Hematopoietic multipotent progenitor cell treated with erythropoietin and hydrocortisone succinate and interleukin-3 and kit ligand, for 4 days (in vitro differentiated cells): ENCODE measurements at regions not wholly inside any gene's neighbourhood (a gene's known extent, or its start where the extent isn't known, plus 50 kb on each side); places are given as distances from the start of the nearest gene placed in this dataset.

Experiments
- DNase-seq: peaks from one replicate; pipeline ENCODE4 v3.0.0-alpha.2; 2015

- DNase-seq, result peak; percentile 58
Measured at GRCh38 chr3:117322866-117323265, 613.3 kb downstream of the TUSC7 start.

GRCh38 chr3:117346901-117347300 is 637.3 kb downstream of the TUSC7 start:
- DNase-seq, result peak; percentile 16

- DNase-seq, result no peak
Measured at GRCh38 chr3:117348884-117349283, 639.3 kb downstream of the TUSC7 start.

- DNase-seq, result no peak
Measured at GRCh38 chr3:117349566-117349965, 640.0 kb downstream of the TUSC7 start.

GRCh38 chr3:117350371-117350770 is 640.8 kb downstream of the TUSC7 start:
- DNase-seq, result no peak

GRCh38 chr3:117355566-117355965 is 646.0 kb downstream of the TUSC7 start:
- DNase-seq, result peak; percentile 47

GRCh38 chr3:117356091-117356705 is 646.6 kb downstream of the TUSC7 start:
- no peak for DNase-seq

- no peak for DNase-seq
Measured at GRCh38 chr3:117358717-117359314, 649.2 kb downstream of the TUSC7 start.

GRCh38 chr3:117366574-117366973 is 657.0 kb downstream of the TUSC7 start:
- no peak for DNase-seq

- DNase-seq, result no peak
Measured at GRCh38 chr3:117367861-117368260, 658.3 kb downstream of the TUSC7 start.

GRCh38 chr3:117380631-117381030 is 671.1 kb downstream of the TUSC7 start:
- DNase-seq, result no peak

GRCh38 chr3:117393119-117393518 is 683.5 kb downstream of the TUSC7 start:
- no peak for DNase-seq

GRCh38 chr3:117398141-117398899 is 688.7 kb downstream of the TUSC7 start:
- DNase-seq, result no peak

- no peak for DNase-seq
Measured at GRCh38 chr3:117399311-117400078, 689.9 kb downstream of the TUSC7 start.

GRCh38 chr3:117400303-117400702 is 690.7 kb downstream of the TUSC7 start:
- DNase-seq, result no peak

- no peak for DNase-seq
Measured at GRCh38 chr3:117404141-117404540, 694.6 kb downstream of the TUSC7 start.

GRCh38 chr3:117404730-117405129 is 695.2 kb downstream of the TUSC7 start:
- DNase-seq, result no peak

- DNase-seq, result no peak
Measured at GRCh38 chr3:117405359-117405758, 695.8 kb downstream of the TUSC7 start.

GRCh38 chr3:117407317-117407716 is 697.7 kb downstream of the TUSC7 start:
- DNase-seq, result peak; percentile 51

- no peak for DNase-seq
Measured at GRCh38 chr3:117408811-117409210, 699.2 kb downstream of the TUSC7 start.

- no peak for DNase-seq
Measured at GRCh38 chr3:117409256-117409655, 699.7 kb downstream of the TUSC7 start.

GRCh38 chr3:117409701-117410459 is 700.3 kb downstream of the TUSC7 start:
- no peak for DNase-seq

GRCh38 chr3:117411971-117412370 is 702.4 kb downstream of the TUSC7 start:
- peak; percentile 76 for DNase-seq
